DMS53 treated with DMSO at 0.1 percent for 48 hours (cell line): ENCODE measurements at regions not wholly inside any gene's neighbourhood (a gene's known extent, or its start where the extent isn't known, plus 50 kb on each side); places are given as distances from the start of the nearest gene placed in this dataset.
"Not testable (repeated sequence)": the region's sequence is repeated elsewhere in the genome, so short reads cannot be mapped to it uniquely, and the experiment has no call there.

Experiments
- DNase-seq: peaks from one replicate; lab custom pipeline; 2025; ENCODE audit not compliant: unreplicated experiment; lab: John Stamatoyannopoulos, UW

DNA sequence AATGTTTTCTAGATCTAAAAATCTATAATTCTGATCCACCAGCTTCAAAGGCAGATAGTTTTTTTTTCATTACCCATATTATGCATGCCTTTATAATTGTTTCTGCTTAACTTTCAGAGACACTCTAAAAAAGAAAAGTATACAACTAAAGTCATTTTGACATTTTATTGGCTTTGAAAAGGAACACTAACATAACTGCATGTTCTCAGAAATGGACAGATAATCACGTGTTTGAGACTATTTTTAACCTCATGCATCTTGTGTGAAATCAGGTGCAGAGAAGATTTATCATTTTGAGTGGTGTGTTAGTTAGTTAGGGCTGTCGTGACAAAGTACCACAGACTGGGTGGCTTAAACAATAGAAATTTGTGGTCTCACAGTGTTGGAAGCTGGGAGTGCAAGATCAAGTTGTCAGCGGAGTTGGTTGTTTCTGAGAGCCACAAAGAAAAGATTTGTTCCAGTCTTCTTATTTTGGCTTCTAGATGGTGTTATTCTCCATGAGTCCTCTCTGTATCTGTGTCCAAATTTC lies 841.4 kb upstream of the LRATD1 start:
- DNase-seq = no peak

DNA sequence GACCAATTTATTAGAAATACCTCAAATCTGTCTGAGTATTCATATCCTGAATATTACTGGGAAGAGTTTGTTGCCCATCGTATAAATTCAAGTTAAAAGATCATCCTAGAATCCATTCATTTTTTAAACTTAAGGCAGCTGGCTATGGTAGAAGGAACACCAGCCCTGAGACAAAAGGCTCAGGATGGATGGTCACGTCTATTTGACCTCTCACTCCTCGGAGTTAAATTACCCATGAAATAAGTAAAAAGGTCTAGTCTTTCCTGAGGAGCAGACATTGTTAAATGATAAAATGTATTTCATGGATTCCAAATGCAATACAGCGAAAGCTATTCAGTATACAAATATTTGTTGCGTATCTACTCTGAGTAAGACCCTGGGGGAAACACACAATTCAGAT lies 826.0 kb upstream of the LRATD1 start:
- DNase-seq = no peak

DNA sequence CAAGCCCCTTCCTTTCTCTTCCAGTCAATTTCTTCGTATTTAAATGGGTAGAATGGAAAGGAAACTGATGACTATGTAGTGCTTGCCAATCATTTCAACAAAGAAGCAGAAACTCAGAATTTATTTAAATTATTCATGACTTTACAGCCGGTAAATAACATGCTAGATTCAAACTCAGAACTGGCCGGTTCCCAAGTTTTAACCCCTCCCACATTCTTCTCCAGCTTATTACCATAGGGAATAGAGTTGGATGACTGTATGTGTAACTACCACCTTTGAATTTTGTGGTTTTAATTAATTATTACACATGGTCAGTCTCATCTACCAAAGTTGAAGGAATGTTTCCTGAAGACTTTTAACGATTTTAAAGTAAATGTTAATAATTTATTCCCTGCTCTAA lies 819.3 kb upstream of the LRATD1 start:
- no peak for DNase-seq

DNA sequence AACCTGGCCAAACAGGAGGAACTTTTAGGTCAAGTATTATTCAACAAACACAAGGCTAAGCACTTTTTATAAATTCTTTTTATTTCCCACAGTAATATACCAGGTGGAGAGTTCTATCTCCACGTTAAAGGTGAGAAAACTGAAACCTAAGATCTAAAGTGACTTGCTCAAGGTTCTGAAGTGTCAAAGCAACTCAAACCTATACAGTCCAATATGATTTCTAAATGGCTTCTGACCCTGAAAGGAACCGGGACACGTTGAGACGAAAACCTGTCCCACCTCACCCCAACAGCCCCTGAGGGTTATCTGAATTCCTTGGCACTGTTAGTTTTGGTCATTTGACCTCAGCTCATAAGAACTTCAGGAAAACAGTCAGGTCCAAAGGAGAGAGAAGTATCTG lies 814.5 kb upstream of the LRATD1 start:
- DNase-seq = no peak

DNA sequence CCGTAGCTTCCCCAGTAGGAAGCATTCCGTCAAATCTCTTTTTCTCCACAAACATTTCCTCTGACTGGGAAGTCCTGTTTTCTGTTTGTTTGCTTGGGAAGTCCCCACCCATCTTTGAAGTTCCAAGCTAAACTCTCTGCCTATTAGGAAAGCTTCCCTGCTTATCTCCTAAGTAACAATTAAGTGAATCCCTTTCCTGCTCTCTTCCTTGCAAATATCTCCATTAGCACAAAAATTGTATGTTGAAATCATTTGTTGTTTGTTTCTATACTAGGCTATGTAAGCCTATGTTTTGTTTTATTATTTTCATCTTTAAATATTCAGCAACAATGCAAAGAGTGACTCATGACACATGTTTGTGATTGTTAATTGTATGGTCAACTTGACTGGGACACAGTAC lies 812.6 kb upstream of the LRATD1 start:
- DNase-seq = no peak

DNA sequence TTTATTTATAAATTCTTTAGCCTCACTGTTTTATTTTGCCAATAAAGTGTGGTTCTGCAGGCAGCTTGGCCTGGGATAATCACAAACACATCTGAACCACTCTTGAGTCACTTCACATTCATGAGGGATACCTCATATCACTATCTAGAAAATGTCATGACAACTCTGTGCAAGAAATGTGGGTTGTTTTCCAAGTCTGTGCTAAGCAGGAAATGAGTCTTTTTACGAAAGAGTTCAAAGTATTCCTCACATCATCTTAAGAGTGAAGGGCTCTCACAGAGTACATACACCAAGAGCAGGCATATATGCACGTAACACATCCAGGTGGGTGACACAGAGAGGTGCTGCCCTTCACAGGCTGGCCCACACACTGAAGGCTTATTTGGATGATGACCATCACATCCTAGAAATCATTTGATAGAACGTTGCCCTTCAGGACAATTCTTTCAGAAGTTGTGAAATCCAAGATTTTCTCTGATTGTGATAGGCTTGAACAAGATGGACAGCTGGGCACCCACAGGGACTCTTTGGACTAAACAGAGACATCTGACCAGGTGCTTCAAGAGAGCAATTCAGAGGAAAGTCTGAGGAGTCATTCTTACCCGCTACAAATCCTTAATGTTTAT lies 811.1 kb upstream of the LRATD1 start:
- DNase-seq = no peak

DNA sequence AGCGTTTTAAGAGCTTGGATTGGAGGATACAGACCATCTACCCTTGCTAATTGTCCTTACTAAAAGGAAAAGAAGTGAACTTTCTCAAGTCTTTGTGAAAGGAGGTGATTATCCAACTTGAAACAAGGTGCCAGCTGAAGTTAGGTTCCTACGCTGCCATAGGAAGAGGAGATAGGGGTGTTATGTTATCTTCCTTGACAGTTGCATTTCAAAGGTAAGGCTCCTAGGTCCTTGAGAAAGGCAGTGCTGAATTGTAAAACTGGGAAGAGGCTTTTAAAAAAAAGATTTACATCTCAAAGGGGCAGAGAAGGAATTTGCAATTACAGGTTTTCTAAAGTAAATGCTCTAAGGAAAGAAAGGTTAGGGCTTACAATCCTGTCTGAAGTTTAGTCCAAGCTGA lies 810.2 kb upstream of the LRATD1 start:
- DNase-seq = no peak

DNA sequence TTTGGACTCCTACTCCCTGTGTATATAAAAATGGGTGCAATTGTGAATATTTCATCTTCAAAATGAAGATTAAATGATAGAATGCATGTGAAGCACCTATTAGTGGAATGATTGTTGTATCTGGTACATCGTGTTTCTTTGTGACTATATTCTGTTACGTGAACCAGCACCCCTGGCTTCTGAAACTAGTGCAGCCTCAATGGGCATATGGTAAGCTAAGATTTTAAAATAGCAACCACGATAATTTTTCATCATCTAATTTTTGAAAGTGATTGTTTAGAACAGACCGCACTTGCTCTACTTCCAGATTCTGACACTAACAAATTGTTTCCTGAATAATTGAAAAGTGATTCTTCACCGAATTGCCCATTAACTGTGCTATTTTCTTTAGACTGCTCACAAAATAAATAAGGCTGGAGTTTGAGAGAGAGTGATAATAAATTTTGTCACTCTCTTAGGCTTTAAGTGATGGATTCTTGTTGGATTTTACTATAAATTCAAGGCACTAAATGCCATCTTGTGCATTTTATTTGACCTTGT lies 806.1 kb upstream of the LRATD1 start:
- DNase-seq = no peak

DNA sequence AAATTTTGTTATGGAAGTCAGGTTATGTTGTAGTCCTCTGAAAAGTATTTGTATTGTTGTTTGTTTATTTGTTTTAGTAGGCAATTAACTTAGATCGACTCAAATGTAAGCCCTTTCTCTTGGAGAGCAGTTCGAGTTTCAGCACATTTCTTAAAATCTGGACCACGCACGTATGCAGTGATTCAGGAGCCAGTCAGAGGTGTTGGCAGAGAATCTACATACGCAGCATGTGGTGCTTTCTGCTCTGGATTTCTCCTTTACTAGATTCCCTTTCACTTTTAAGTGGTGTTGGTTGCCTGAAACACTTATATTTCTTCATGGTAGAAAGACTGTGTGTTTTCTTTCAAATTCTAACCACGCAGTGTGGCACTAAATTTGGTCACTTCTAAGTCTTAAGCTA lies 773.9 kb upstream of the LRATD1 start:
- DNase-seq = no peak

DNA sequence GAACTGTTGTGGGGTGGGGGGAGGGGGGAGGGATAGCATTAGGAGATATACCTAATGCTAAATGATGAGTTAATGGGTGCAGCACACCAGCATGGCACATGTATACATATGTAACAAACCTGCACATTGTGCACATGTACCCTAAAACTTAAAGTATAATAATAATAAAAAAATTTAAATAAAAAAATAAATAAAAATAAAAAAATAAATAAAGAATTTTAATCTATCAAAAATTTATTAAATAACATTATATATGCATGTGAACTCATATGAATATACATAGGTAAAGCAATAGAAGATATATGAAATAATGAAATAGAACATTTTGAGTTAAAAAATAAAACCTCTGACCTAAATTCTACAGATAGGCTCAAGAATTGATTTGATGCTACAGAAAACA lies 764.2 kb upstream of the LRATD1 start:
- DNase-seq = not testable (repeated sequence)

DNA sequence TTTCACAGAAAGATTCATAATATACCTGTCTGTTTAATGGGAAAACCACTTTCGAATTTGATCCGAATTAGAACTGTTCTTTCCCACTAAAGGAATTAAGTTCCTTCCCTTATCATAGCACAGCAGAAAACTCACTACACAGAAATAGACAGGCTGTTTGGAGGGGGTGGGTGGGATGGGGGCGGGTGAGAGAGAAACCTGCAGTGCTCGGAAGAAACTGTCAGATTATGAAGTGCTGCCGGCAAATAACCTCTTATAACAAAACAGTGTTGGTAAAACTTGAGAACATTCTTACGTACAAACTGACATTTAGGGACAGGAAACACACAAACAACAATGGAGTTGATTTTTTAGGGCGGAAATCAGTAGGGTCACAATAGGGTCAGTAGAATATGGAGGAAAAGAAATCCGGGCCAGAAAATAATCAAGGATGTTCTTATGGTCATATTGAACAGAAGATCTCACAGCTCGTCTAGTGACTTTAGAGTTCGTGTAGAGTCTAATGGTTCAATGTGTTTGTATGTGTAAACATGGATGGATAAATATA lies 756.0 kb upstream of the LRATD1 start:
- no peak for DNase-seq

DNA sequence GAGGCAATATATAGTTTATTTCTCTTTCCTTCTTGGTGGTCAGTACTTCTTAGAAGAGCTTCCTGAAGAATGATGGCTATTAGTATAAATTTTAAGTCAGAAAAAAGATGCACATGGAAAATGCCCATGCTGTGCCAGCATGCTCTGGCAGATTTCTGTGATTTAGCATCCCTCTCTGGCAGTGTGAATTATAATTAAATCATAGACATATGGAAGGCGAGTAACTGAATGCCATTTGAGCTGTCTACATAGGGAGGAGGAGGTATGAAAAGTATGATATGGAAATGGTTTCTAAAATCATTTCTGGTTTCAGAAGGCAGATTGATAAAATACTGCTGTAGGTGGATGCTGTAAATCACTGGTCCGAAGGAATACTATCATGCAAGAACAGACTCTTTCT lies 754.9 kb upstream of the LRATD1 start:
- DNase-seq = no peak

DNA sequence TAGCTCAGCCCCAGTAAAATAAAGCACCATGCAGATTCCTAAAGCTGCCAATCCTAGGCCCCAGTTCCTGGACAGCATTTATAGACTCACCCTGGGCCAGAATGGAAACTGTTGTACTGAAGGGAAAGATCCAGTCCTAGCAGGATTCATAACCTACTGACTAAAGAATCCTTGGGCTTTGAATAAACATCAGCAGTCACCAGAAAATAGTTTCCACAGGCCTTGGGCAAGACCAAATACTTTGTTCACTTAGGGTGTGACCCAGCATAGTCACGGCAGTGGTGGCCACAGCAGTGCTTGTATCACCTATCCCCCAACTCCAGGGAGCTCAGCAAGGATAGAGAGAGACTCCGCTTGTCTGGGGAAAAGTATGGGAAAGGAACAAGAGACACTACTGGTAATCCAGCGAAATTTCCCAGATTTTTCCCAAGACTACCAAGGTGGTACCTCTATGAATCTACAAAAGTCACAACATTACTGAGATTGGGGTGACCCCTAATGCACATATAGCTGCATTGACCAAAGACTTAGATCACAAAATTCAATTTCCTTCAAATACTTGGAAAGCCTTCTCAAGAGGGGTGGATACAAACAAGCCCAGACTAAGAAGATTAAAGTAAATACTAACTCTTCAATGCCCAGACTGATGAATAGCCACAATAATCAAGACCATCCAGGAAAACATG lies 748.1 kb upstream of the LRATD1 start:
- no peak for DNase-seq

DNA sequence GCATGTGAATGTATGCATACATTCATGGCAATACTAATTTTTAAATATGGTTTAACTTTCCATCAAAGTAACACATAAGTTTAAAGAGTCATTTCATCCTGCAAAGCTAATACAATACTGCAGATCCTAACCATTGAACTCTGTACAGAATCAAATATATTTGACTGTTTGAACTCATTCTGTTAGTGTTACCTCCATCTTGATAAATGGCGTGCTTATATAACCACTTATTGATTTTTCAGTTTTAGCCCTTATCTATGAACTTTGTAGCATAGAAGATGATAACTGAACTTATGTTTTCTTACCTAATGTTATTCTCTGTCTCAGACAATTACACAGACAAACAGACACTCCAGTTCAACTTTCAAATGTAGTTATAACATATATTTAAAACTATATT lies 731.0 kb upstream of the LRATD1 start:
- no peak for DNase-seq

DNA sequence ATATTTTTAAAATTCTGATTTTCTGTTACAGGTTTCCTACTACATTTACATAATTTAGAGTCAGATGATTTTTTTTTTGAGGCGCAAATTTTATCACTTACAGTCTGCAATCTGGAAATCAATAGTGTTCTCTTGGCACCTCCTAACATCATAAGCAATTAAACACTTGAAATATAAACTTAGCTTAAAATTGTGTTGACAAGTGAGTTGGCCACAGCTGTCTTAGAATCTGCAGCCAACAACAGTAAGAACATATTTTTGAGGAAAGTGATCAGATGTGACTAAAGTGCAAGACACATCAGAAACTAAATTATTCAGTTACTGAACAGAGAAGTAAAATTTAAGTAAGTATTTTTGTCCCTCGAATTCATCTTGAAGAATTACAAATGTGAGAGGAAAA lies 726.7 kb upstream of the LRATD1 start:
- DNase-seq = no peak

DNA sequence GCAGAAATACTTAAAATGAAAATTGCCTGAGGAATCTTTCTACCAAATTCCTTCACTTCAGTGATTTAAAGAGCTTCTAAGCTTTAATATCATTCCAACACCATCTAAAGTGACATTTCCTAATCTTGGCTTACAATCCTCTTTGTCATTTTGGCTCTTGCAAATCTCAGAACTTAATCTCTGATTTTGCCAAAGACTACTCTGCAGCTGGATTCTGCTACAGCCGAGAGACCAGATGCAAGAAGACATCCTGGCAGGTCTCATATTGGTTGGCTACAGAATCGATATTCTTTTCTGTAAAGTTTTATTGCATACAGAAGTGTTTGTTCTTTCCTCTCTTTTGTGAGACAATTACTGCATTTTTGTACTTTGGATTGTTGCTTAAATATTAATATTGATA lies 716.5 kb upstream of the LRATD1 start:
- no peak for DNase-seq

DNA sequence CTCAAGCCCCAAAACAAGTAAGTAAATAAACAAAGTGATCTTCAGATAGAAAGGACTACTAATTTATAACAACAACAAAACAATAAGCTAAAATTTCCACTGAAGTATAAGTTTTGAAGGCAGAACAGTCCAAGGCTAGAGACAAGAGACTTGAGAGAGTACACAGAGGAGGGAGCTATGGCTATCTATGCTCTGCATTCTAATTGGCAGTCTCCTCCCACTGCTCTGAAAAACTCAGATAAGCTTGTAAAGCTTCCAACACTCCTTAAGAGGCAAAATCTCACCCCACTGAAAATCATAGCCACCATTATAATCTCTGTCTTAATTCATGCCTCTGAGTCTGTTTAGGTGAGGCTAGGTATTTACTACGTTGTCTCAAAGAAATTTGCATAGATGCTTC lies 714.6 kb upstream of the LRATD1 start:
- no peak for DNase-seq

DNA sequence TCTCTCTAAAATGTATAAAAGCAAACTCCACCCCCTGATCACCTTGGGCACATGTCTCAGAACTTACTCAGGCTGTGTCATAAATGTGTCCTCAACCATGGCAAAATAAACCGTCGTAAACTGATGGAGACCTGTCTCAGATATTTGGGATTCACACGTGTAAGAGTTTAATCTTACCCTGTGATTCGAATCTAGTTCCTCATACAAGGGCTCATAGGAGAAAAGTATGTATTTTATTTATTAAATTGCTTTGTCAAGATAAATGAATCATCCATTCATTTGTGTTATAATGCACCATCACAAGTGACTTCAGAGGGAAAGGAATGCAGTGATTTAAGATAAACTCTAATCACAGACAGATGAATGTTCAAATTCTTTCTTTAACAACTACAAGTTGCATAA lies 712.5 kb upstream of the LRATD1 start:
- DNase-seq = no peak

DNA sequence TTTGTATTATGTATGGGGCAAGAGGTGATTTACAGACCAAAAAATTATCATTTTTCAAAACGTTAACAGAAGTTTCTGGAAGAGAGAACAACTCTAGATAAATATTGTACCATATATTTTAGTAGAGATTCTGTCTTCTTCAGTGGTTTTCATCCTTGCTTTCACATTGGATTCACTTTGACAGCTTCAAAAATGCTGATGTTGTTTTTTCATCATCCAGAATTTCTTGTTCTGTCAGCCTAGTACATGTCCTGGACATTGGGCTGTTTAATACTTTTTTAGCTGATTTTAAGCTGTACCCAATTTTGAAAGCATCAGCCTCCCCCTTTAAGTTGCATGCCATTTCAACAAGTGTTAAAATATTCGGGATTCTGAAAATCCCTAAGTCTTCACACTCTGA lies 711.3 kb upstream of the LRATD1 start:
- DNase-seq = no peak

DNA sequence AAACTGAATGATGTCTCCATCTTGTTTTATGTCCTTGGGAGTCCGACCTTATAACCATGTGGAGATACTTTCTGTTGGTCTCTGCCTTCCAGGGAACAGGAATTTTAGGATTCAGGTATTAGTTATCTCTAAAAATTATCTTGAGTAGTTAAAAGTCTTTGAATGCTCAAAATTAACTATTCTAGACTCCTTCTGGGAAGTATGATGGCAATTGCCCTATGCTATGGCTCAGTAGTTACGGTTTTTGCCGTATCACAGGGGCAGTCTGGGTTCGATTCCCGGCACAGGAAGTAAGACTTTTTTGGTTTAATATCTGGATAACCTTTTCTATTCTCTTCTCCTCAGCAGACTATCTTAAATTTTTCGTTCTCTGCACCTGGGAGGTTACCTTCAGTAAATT lies 708.7 kb upstream of the LRATD1 start:
- DNase-seq = no peak

DNA sequence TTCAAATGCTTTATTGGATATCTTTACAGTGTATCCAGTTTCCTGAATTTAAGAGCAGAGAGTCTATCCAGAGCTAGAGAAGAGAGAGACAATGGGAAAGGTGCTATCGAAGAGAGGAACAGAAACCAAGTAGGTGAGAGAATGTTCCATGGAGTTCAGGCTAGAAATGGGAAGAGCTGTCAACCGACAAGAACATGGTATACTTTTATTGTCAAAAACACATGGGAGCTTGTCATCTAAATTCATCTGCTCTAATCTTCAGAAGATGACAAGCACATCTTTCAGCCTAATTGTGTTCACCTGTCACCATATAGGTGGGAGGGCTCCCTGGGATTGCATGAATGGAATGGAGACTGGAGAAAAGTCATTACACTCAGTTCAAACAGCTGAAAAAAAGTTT lies 690.4 kb upstream of the LRATD1 start:
- DNase-seq = no peak

DNA sequence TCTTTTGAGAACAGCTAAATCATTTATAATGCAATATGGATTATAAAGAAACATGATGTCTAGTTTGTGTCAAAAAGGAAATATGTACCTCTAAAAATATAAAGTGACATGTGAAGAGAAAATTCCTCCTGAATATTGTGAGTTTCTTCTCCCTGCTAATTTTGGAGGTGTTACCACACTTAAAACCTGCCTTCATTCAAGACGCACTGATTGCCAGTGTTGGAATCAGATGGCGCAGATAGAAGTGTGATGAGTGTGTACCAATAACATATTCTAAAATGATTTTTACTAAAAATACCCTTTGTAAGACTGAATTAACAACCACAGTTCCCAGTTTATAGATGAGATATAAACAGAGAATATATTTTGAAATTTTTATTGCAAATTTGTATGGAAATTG lies 681.8 kb upstream of the LRATD1 start:
- DNase-seq = no peak
